ENCODE measurements at regions not wholly inside any gene's neighbourhood (a gene's known extent, or its start where the extent isn't known, plus 50 kb on each side); places are given as distances from the start of the nearest gene placed in this dataset.

- Histone ChIP-seq H3K27ac (peak overlapping the region; percentile 54 to 64), H3K4me3 (no peak overlapping the region), H3K9me3 (no peaks in the 10 kb centered on the region), H3K4me1 (peaks cover 0 to 22% (median 13%) of the 10 kb centered on the region in 4 donors), H3K36me3 (no peaks in the 10 kb centered on the region), H3K27me3 (no peaks in the 10 kb centered on the region)
- TF ChIP-seq CTCF (IDR thresholded peaks at IDR 0.05), result no peak
- intact Hi-C loops (cut with DNase I; ENCODE audit: low total_unique reads), result no loop called here
- no peak for DNase-seq
These were observed 159.2 kb upstream of the CPEB2 start for GRCh38 chr4:14842964-14843630.

- no peaks in the 10 kb centered on the region for H3K27me3 ChIP-seq
- no peak for DNase-seq
- no peaks in the 10 kb centered on the region for H3K9me3 ChIP-seq
- no peak overlapping the region for H3K27ac ChIP-seq
- H3K36me3 ChIP-seq, result no peaks in the 10 kb centered on the region
- H3K4me3 ChIP-seq, result no peak overlapping the region
- TF ChIP-seq CTCF (IDR thresholded peaks at IDR 0.05), result no peak
- intact Hi-C loops (cut with DNase I; ENCODE audit: low total_unique reads), result no loop called here
- H3K4me1 ChIP-seq, result peaks cover 0 to 22% (median 13%) of the 10 kb centered on the region in 4 donors
These were observed 158.2 kb upstream of the CPEB2 start for GRCh38 chr4:14844061-14844460.

GRCh38 chr4:14848229-14848628 lies 154.1 kb upstream of the CPEB2 start:
- intact Hi-C loops (cut with DNase I; ENCODE audit: low total_unique reads), result no loop called here
- DNase-seq, result no peak
- Histone ChIP-seq H3K4me1 (peaks cover 0 to 3% (median 0%) of the 10 kb centered on the region in 4 donors), H3K27ac (no peak overlapping the region), H3K9me3 (no peaks in the 10 kb centered on the region), H3K36me3 (no peaks in the 10 kb centered on the region), H3K4me3 (no peak overlapping the region), H3K27me3 (no peaks in the 10 kb centered on the region)
- no peak for TF ChIP-seq CTCF (IDR thresholded peaks at IDR 0.05)

- intact Hi-C loops (cut with DNase I; ENCODE audit: low total_unique reads), result loop anchor here (10.0 kb wide), 1 partner anchor 154 kb away; the partner anchor contains the start of gene CPEB2
- Histone ChIP-seq H3K9me3 (no peaks in the 10 kb centered on the region), H3K36me3 (no peaks in the 10 kb centered on the region), H3K4me1 (peaks cover 0 to 10% (median 0%) of the 10 kb centered on the region in 4 donors), H3K4me3 (no peak overlapping the region), H3K27me3 (no peaks in the 10 kb centered on the region), H3K27ac (no peak overlapping the region)
- TF ChIP-seq CTCF (IDR thresholded peaks at IDR 0.05), result no peak
- DNase-seq, result no peak
These were observed 151.7 kb upstream of the CPEB2 start for GRCh38 chr4:14850455-14851097.

GRCh38 chr4:14853176-14853943 lies 148.9 kb upstream of the CPEB2 start:
- no peak overlapping the region for H3K4me3 ChIP-seq
- no peaks in the 10 kb centered on the region for H3K27me3 ChIP-seq
- peaks cover 0 to 29% (median 11%) of the 10 kb centered on the region in 4 donors for H3K4me1 ChIP-seq
- intact Hi-C loops (cut with DNase I; ENCODE audit: low total_unique reads), result loop anchor here (10.0 kb wide), 1 partner anchor 151 kb away; the partner anchor contains the start of gene CPEB2
- peak overlapping the region in 1 of 2 donors; percentile 18 for H3K27ac ChIP-seq
- DNase-seq, result no peak
- no peaks in the 10 kb centered on the region for H3K36me3 ChIP-seq
- TF ChIP-seq CTCF (IDR thresholded peaks at IDR 0.05), result no peak
- H3K9me3 ChIP-seq, result no peaks in the 10 kb centered on the region

All from tibial artery (tissue), 4 donors.